Medulla oblongata (tissue), 1 donor: ENCODE measurements at regions not wholly inside any gene's neighbourhood (a gene's known extent, or its start where the extent isn't known, plus 50 kb on each side); places are given as distances from the start of the nearest gene placed in this dataset.
"Not testable (repeated sequence)": the region's sequence is repeated elsewhere in the genome, so short reads cannot be mapped to it uniquely, and the experiment has no call there.

ENCODE experiments used
- DNase-seq: peaks from one replicate; pipeline ENCODE4 v3.0.0-alpha.2; 2015; ENCODE audit errors: extremely low spot score

- no peak for DNase-seq
Observed at GRCh38 chr22:25487508-25487907, 77.0 kb upstream of the GRK3 start.

GRCh38 chr22:25488244-25489020, 76.0 kb upstream of the GRK3 start:
- peak; percentile 27 for DNase-seq

GRCh38 chr22:25489947-25490346, 74.5 kb upstream of the GRK3 start:
- no peak for DNase-seq

GRCh38 chr22:25490896-25491295, 73.6 kb upstream of the GRK3 start:
- DNase-seq, result no peak

- no peak for DNase-seq
Observed at GRCh38 chr22:25492162-25492561, 72.3 kb upstream of the GRK3 start.

- peak; percentile 79 for DNase-seq
Observed at GRCh38 chr22:25492841-25493734, 71.4 kb upstream of the GRK3 start.

- no peak for DNase-seq
Observed at GRCh38 chr22:25493794-25494193, 70.7 kb upstream of the GRK3 start.

GRCh38 chr22:25494774-25495173, 69.7 kb upstream of the GRK3 start:
- DNase-seq, result peak; percentile 12

- DNase-seq, result peak; percentile 10
Observed at GRCh38 chr22:25495285-25495684, 69.2 kb upstream of the GRK3 start.

- no peak for DNase-seq
Observed at GRCh38 chr22:25496396-25497064, 67.9 kb upstream of the GRK3 start.

GRCh38 chr22:25497181-25497641, 67.3 kb upstream of the GRK3 start:
- DNase-seq, result no peak

- no peak for DNase-seq
Observed at GRCh38 chr22:25497716-25498115, 66.8 kb upstream of the GRK3 start.

- not testable (repeated sequence) for DNase-seq
Observed at GRCh38 chr22:25500671-25501070, 63.8 kb upstream of the GRK3 start.

GRCh38 chr22:25504017-25504416, 60.5 kb upstream of the GRK3 start:
- not testable (repeated sequence) for DNase-seq

GRCh38 chr22:25508161-25508560, 56.3 kb upstream of the GRK3 start:
- DNase-seq, result no peak

GRCh38 chr22:25508761-25509321, 55.6 kb upstream of the GRK3 start:
- no peak for DNase-seq

GRCh38 chr22:25509374-25509791, 55.1 kb upstream of the GRK3 start:
- no peak for DNase-seq

- DNase-seq, result no peak
Observed at GRCh38 chr22:25510876-25511275, 53.6 kb upstream of the GRK3 start.

- no peak for DNase-seq
Observed at GRCh38 chr22:25511725-25512124, 52.8 kb upstream of the GRK3 start.

GRCh38 chr22:25514436-25515180, 49.9 kb upstream of the GRK3 start:
- DNase-seq, result no peak
